GM12874 (cell line): ENCODE measurements at regions not wholly inside any gene's neighbourhood (a gene's known extent, or its start where the extent isn't known, plus 50 kb on each side); places are given as distances from the start of the nearest gene placed in this dataset.

Experiments used
- TF ChIP-seq, protein P1 (sequence below): IDR thresholded peaks from 2 replicates; pipeline ENCODE4 v1.5.1; 2011; ENCODE audit warnings: low read depth, mild to moderate bottlenecking, control low read depth, low read length, moderate library complexity; ENCODE audit not compliant: insufficient read depth

DNA sequence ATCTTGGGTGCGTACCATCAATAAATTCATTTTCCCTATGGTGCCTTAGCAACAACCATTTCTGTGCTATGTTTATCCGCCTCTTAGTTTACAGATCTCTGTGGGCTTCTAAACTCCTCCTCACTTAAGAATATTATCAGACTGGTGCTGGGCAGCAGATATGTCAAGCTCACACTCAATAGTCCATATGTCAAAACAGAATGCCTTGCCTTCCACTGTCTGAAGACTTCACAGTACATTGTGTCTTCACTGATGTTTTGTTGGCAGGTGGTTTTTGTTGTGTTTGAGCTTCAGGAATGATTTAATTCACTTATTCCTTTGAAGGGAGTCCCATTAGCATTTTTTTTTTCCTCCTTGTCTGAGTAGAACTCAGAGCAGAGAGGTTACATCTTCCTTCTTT, 419.6 kb downstream of the DNAJB9 start:
- TF ChIP-seq, protein P1, sequence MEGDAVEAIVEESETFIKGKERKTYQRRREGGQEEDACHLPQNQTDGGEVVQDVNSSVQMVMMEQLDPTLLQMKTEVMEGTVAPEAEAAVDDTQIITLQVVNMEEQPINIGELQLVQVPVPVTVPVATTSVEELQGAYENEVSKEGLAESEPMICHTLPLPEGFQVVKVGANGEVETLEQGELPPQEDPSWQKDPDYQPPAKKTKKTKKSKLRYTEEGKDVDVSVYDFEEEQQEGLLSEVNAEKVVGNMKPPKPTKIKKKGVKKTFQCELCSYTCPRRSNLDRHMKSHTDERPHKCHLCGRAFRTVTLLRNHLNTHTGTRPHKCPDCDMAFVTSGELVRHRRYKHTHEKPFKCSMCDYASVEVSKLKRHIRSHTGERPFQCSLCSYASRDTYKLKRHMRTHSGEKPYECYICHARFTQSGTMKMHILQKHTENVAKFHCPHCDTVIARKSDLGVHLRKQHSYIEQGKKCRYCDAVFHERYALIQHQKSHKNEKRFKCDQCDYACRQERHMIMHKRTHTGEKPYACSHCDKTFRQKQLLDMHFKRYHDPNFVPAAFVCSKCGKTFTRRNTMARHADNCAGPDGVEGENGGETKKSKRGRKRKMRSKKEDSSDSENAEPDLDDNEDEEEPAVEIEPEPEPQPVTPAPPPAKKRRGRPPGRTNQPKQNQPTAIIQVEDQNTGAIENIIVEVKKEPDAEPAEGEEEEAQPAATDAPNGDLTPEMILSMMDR, result no peak

DNA sequence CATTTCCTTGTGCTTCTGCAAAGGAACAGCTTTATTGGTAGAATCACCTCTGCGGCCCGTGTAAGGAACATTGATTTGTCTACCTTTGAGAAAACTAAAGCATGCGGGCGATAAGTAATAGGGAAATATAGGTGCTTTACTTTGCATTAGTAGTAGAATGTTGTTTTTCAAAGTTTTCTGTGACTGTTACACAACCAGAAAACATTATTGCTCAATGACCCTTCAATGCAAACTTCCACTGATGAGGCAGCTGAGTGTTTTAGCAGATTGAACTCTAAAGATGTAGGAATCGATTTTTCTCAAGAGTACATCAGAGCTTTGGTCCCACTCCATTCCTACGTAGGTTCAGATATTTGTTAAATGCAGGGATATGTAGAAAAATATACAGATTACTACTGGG, 427.8 kb downstream of the DNAJB9 start:
- TF ChIP-seq, protein P1, result no peak

DNA sequence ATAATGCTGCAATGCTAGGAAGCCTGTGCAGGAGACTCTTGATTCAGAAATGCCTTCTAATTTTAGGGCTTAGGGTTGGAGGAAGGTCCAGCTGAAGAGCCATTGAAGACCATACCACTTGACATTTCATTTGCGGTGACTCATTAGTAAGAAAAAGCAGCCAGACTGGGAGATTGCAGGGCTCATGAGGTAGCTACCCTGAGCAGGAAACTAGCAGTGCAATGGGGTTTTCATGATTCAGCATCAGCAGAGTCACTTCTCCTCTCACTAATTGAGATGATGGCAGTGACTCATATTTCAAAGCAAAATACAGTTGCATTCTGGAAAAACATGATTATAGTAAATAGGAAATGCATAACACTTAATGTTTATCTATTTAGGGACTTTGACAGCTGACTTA, 434.1 kb downstream of the DNAJB9 start:
- TF ChIP-seq, protein P1, result no peak

DNA sequence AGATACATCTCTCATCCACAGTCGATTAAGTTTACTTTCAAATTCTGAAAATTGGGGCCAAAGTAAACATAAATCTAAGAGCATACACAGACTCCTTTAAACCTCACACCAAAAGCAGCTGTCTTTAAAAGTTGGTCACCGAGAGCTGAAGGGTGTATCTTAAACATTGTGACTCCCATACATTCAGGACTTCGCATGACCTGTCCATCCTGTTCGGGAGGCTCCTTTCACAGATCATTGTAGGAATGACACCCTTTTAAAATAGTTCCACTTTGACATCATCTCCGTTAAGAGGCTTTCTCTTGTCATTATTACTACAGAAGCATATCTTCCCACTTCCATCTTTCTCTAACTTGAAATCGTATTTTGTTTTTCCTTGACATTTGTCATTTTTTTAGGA, 440.0 kb downstream of the DNAJB9 start:
- TF ChIP-seq, protein P1, result no peak

DNA sequence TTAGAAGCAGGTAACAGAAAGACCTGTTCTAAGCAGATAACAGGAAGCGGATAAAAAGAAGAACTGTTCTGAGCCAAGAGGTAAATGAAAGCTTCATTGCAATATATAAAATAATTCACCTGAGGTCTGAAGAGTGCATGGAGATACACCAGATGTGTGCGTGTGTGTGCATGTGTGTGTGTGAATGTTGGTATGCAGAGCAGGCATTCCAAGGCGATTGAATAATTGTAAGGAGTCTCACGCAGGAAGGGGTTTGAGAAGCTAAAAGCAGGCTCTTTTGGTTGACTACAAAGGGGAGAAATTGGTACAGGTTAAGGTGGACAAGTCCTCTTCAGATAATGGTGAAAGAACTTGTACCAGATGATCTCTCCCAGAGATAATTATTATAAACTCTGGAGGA, 450.6 kb downstream of the DNAJB9 start:
- TF ChIP-seq, protein P1, result no peak

DNA sequence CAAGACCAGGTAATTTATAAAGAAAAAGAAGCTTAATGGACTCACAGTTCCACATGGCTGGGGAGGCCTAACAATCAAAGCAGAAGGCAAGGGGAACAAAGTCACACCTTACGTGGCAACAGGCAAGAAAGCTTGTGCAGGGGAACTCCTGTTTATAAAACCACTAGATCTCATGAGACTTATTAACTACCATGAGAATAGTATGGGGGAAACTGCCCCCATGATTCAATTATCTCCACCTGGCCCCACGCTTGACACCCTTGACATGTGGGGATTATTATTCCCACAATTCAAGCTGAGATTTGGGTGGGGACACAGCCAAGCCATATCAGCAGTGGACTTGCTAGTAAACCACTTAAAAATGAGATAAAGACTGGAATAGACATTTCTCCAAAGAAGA, 451.7 kb downstream of the DNAJB9 start:
- TF ChIP-seq, protein P1, result no peak

DNA sequence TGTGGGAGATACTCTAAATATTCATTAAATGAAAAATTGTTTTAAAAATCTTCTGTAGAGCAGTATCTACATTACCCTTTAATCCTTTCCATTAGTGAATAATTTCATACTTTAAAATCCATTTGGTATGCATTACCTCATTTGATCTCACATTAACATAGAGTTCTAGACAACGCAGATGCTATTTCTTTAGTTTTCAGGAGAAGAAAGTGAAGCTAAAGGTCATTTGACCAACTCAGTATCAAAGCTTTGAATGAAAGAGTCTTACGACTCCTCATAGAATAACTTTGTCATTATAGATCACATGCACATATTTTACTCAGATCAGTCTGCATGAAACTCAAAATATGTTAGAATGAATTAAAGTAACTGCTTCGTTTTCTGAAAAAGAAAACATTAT, 460.2 kb downstream of the DNAJB9 start:
- TF ChIP-seq, protein P1, result no peak

DNA sequence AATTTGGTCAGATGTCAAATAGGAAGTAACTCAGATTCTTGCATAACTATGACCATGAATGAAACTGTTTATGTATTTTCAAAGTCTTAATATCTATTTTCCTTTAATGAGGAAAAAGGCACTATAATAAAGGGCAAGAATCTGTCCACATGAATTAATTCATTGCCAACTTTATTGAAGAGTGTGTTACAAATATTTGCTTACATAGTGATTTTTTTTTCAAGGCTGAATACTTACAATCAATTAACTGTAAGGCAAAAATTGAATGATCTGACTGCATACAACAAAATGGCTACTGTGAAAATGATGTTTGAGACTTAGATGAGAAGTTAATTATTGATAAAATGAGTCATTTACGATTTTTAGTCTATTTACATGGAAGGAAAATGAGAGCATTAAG, 475.0 kb downstream of the DNAJB9 start:
- TF ChIP-seq, protein P1, result no peak
